ENCODE measurements at regions not wholly inside any gene's neighbourhood (a gene's known extent, or its start where the extent isn't known, plus 50 kb on each side); places are given as distances from the start of the nearest gene placed in this dataset.

- TF ChIP-seq, protein P1, sequence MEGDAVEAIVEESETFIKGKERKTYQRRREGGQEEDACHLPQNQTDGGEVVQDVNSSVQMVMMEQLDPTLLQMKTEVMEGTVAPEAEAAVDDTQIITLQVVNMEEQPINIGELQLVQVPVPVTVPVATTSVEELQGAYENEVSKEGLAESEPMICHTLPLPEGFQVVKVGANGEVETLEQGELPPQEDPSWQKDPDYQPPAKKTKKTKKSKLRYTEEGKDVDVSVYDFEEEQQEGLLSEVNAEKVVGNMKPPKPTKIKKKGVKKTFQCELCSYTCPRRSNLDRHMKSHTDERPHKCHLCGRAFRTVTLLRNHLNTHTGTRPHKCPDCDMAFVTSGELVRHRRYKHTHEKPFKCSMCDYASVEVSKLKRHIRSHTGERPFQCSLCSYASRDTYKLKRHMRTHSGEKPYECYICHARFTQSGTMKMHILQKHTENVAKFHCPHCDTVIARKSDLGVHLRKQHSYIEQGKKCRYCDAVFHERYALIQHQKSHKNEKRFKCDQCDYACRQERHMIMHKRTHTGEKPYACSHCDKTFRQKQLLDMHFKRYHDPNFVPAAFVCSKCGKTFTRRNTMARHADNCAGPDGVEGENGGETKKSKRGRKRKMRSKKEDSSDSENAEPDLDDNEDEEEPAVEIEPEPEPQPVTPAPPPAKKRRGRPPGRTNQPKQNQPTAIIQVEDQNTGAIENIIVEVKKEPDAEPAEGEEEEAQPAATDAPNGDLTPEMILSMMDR (conservative IDR thresholded peaks at IDR 0.05; ENCODE audit: low read depth, low read length): no peak
- TF ChIP-seq EZH2 (IDR thresholded peaks at IDR 0.05; ENCODE audit: borderline replicate concordance, low read depth, low read length, poor library complexity, severe bottlenecking): no peak
Observed at GRCh38 chr12:4045786-4046494, 172.7 kb upstream of the PARP11 start.

All from A673 (cell line).